ENCODE measurements at regions not wholly inside any gene's neighbourhood (a gene's known extent, or its start where the extent isn't known, plus 50 kb on each side); places are given as distances from the start of the nearest gene placed in this dataset.

- no peak overlapping the region for H3K4me3 Mint-ChIP-seq
- H3K9me3 Mint-ChIP-seq: no peaks in the 10 kb centered on the region
- no peaks in the 10 kb centered on the region for H3K27me3 Mint-ChIP-seq
- DNase-seq: no peak
- H3K4me1 Mint-ChIP-seq: no peaks in the 10 kb centered on the region
- intact Hi-C loops (cut with micrococcal nuclease): no loop called here
- H3K36me3 Mint-ChIP-seq (ENCODE audit: low read depth): no peaks in the 10 kb centered on the region
- H3K27ac Mint-ChIP-seq: no peak overlapping the region
These were observed 341.0 kb upstream of the CD180 start for GRCh38 chr5:67537439-67538148.

- no peaks in the 10 kb centered on the region for H3K9me3 Mint-ChIP-seq
- no peak overlapping the region for H3K27ac Mint-ChIP-seq
- no peak for DNase-seq
- H3K4me3 Mint-ChIP-seq: no peak overlapping the region
- no peaks in the 10 kb centered on the region for H3K27me3 Mint-ChIP-seq
- intact Hi-C loops (cut with micrococcal nuclease): no loop called here
- no peaks in the 10 kb centered on the region for H3K36me3 Mint-ChIP-seq (ENCODE audit: low read depth)
- no peaks in the 10 kb centered on the region for H3K4me1 Mint-ChIP-seq
These were observed 340.3 kb upstream of the CD180 start for GRCh38 chr5:67536866-67537265.

- peaks cover 6% of the 10 kb centered on the region for H3K9me3 Mint-ChIP-seq
- H3K4me3 Mint-ChIP-seq: no peak overlapping the region
- intact Hi-C loops (cut with micrococcal nuclease): no loop called here
- no peak for DNase-seq
- no peaks in the 10 kb centered on the region for H3K36me3 Mint-ChIP-seq (ENCODE audit: low read depth)
- H3K27ac Mint-ChIP-seq: no peak overlapping the region
- peaks cover 6% of the 10 kb centered on the region for H3K27me3 Mint-ChIP-seq
- peaks cover 2% of the 10 kb centered on the region for H3K4me1 Mint-ChIP-seq
These were observed 334.1 kb upstream of the CD180 start for GRCh38 chr5:67530609-67531255.

DNA sequence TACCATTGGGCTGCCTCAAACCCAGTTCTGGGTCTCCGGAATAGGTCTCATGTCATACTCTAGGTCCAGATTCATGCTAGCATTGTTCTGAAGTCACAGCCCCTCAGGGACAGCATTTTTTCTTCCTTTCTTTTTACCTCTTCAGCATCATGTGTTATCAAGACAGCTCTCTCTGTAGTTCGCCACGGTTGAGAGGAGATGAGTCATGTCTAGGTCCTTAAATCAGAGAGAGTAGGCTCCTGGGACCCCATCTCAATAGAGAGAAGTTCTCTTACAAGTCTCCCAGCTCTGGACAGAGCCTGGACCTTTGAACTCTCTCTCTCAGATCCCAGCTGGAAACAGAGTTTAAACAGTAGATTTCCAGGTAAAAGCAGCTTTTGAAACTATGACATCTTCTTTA, 332.4 kb upstream of the CD180 start:
- peaks cover 12% of the 10 kb centered on the region for H3K9me3 Mint-ChIP-seq
- H3K4me1 Mint-ChIP-seq: peaks cover 2% of the 10 kb centered on the region
- no peak for DNase-seq
- no peaks in the 10 kb centered on the region for H3K36me3 Mint-ChIP-seq (ENCODE audit: low read depth)
- no peak overlapping the region for H3K4me3 Mint-ChIP-seq
- H3K27me3 Mint-ChIP-seq: peaks cover 6% of the 10 kb centered on the region
- intact Hi-C loops (cut with micrococcal nuclease): no loop called here
- no peak overlapping the region for H3K27ac Mint-ChIP-seq

GRCh38 chr5:67526793-67527192, 330.2 kb upstream of the CD180 start:
- intact Hi-C loops (cut with micrococcal nuclease): no loop called here
- Mint-ChIP-seq H3K4me3 (no peak overlapping the region), H3K27me3 (peaks cover 10% of the 10 kb centered on the region), H3K36me3 (ENCODE audit: low read depth) (no peaks in the 10 kb centered on the region), H3K27ac (no peak overlapping the region), H3K4me1 (peaks cover 2% of the 10 kb centered on the region), H3K9me3 (peaks cover 16% of the 10 kb centered on the region)
- no peak for DNase-seq

DNA sequence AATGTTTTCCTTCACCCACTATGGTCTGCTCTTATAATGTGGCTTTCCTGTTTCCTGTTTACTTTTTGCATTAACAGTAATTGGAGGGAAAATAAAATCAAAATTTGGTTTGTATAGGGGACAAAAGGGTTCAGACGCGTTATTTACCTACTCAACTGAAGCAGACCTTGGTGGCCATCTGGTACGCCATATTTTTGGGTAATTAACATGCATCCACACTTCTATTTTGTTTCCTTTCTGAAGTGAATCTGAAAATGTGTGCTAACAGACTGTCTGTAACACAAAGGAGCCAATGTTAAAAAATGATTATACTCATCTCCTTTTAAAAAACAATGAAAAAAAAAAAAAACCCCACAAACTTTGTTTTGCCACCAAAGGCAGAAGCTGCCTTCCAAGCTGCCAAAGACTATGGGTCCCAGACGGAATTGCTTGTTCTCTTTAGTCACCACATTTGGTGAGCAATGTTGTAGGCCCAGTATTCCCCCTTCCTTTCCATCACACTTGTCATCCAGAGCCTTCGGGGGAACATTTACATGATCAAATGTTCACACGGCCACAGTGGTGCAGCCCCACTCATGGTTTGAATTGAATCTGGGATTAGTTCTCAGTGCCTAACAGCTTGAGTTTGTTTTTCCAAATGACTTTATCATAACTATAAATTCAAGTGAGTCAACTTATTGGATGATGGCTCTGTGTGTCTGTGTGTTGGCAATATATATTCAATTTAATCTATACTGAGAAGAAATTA, 323.7 kb upstream of the CD180 start:
- Mint-ChIP-seq H3K27me3 (peaks cover 7% of the 10 kb centered on the region), H3K27ac (no peak overlapping the region), H3K4me3 (no peak overlapping the region), H3K36me3 (ENCODE audit: low read depth) (no peaks in the 10 kb centered on the region), H3K9me3 (peaks cover 11% of the 10 kb centered on the region), H3K4me1 (peaks cover 16% of the 10 kb centered on the region)
- intact Hi-C loops (cut with micrococcal nuclease): no loop called here
- DNase-seq: no peak

- H3K27me3 Mint-ChIP-seq: peaks cover 5% of the 10 kb centered on the region
- H3K4me1 Mint-ChIP-seq: peaks cover 33% of the 10 kb centered on the region
- peaks cover 3% of the 10 kb centered on the region for H3K9me3 Mint-ChIP-seq
- H3K4me3 Mint-ChIP-seq: no peak overlapping the region
- intact Hi-C loops (cut with micrococcal nuclease): no loop called here
- H3K27ac Mint-ChIP-seq: no peak overlapping the region
- H3K36me3 Mint-ChIP-seq (ENCODE audit: low read depth): no peaks in the 10 kb centered on the region
- no peak for DNase-seq
These were observed 321.6 kb upstream of the CD180 start for GRCh38 chr5:67518227-67518626.

DNA sequence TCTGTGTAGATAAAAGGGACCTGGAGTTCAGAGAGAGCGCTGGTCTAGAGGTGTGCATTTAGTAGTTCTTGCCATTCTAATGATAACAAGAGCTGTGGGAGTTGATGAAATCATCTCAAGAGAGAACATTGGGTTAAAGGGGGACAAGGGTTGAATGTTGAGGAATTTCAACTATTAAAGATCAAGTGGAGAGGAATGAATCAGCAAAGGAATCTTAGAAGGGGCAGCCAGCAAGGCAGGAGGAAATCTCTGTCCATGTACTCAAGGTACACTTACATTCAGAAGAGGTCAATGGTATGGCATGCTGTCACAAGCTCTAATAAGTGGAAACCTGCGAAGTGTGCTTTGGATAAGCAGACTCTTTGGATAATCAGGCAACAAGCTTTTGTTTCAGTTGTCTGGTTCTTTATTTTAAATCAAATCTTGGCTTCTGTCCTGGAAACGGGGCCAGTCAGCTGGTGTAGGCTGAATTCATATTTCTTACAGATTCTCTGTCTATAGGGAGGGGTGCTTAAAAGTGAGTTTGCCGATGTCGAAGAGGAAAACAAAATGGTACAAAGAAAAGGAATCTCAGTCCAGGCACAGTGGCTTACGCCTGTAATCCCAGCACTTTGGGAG, 320.5 kb upstream of the CD180 start:
- no peaks in the 10 kb centered on the region for H3K36me3 Mint-ChIP-seq (ENCODE audit: low read depth)
- intact Hi-C loops (cut with micrococcal nuclease): no loop called here
- DNase-seq: no peak
- H3K9me3 Mint-ChIP-seq: peaks cover 3% of the 10 kb centered on the region
- H3K27me3 Mint-ChIP-seq: peaks cover 3% of the 10 kb centered on the region
- H3K4me3 Mint-ChIP-seq: no peak overlapping the region
- H3K27ac Mint-ChIP-seq: no peak overlapping the region
- peaks cover 35% of the 10 kb centered on the region for H3K4me1 Mint-ChIP-seq

DNA sequence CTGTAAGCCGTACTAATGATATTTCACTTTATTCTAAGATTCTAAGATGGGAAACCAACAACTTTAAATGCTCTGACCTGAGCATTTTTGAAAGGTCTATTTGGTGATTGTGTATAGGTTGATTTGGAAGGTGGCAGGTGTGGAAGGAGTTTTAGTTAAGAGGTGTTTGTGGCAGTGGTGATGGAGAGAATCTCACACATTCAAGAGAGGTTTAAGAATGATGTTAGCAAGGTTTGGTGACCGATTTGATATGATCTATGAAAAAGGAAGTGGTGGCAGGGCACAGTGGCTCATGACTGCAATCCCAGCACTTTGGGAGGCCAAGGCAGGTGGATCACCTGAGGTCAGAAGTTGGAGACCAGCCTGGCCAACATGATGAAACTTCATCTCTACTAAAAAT, 319.2 kb upstream of the CD180 start:
- no peak overlapping the region for H3K27ac Mint-ChIP-seq
- intact Hi-C loops (cut with micrococcal nuclease): no loop called here
- peak overlapping the region; percentile 19 for H3K4me3 Mint-ChIP-seq
- peaks cover 3% of the 10 kb centered on the region for H3K9me3 Mint-ChIP-seq
- H3K27me3 Mint-ChIP-seq: peaks cover 3% of the 10 kb centered on the region
- peaks cover 35% of the 10 kb centered on the region for H3K4me1 Mint-ChIP-seq
- H3K36me3 Mint-ChIP-seq (ENCODE audit: low read depth): no peaks in the 10 kb centered on the region
- no peak for DNase-seq

GRCh38 chr5:67515020-67515689, 318.6 kb upstream of the CD180 start:
- H3K27ac Mint-ChIP-seq: peak overlapping the region; percentile 26
- peaks cover 3% of the 10 kb centered on the region for H3K9me3 Mint-ChIP-seq
- peak; percentile 83 for DNase-seq
- H3K36me3 Mint-ChIP-seq (ENCODE audit: low read depth): no peaks in the 10 kb centered on the region
- peaks cover 3% of the 10 kb centered on the region for H3K27me3 Mint-ChIP-seq
- H3K4me1 Mint-ChIP-seq: peaks cover 37% of the 10 kb centered on the region
- peak overlapping the region; percentile 61 for H3K4me3 Mint-ChIP-seq
- intact Hi-C loops (cut with micrococcal nuclease): no loop called here

- Mint-ChIP-seq H3K9me3 (peaks cover 8% of the 10 kb centered on the region), H3K27me3 (peaks cover 3% of the 10 kb centered on the region), H3K4me1 (peaks cover 36% of the 10 kb centered on the region), H3K4me3 (no peak overlapping the region), H3K27ac (no peak overlapping the region), H3K36me3 (ENCODE audit: low read depth) (no peaks in the 10 kb centered on the region)
- intact Hi-C loops (cut with micrococcal nuclease): no loop called here
- DNase-seq: no peak
These were observed 316.2 kb upstream of the CD180 start for GRCh38 chr5:67512758-67513157.

GRCh38 chr5:67511911-67512310, 315.3 kb upstream of the CD180 start:
- Mint-ChIP-seq H3K27ac (no peak overlapping the region), H3K36me3 (ENCODE audit: low read depth) (no peaks in the 10 kb centered on the region), H3K27me3 (peaks cover 2% of the 10 kb centered on the region), H3K9me3 (peaks cover 7% of the 10 kb centered on the region), H3K4me1 (peaks cover 36% of the 10 kb centered on the region), H3K4me3 (no peak overlapping the region)
- DNase-seq: no peak
- intact Hi-C loops (cut with micrococcal nuclease): no loop called here

- H3K4me1 Mint-ChIP-seq: peaks cover 29% of the 10 kb centered on the region
- no peaks in the 10 kb centered on the region for H3K36me3 Mint-ChIP-seq (ENCODE audit: low read depth)
- no peak for DNase-seq
- H3K27ac Mint-ChIP-seq: no peak overlapping the region
- intact Hi-C loops (cut with micrococcal nuclease): no loop called here
- H3K9me3 Mint-ChIP-seq: peaks cover 5% of the 10 kb centered on the region
- no peak overlapping the region for H3K4me3 Mint-ChIP-seq
- no peaks in the 10 kb centered on the region for H3K27me3 Mint-ChIP-seq
These were observed 313.6 kb upstream of the CD180 start for GRCh38 chr5:67510204-67510603.
